ENCODE measurements at regions not wholly inside any gene's neighbourhood (a gene's known extent, or its start where the extent isn't known, plus 50 kb on each side); places are given as distances from the start of the nearest gene placed in this dataset.
A peak's percentile ranks its signal among the peaks of the same experiment; 100 is the strongest.

DNA sequence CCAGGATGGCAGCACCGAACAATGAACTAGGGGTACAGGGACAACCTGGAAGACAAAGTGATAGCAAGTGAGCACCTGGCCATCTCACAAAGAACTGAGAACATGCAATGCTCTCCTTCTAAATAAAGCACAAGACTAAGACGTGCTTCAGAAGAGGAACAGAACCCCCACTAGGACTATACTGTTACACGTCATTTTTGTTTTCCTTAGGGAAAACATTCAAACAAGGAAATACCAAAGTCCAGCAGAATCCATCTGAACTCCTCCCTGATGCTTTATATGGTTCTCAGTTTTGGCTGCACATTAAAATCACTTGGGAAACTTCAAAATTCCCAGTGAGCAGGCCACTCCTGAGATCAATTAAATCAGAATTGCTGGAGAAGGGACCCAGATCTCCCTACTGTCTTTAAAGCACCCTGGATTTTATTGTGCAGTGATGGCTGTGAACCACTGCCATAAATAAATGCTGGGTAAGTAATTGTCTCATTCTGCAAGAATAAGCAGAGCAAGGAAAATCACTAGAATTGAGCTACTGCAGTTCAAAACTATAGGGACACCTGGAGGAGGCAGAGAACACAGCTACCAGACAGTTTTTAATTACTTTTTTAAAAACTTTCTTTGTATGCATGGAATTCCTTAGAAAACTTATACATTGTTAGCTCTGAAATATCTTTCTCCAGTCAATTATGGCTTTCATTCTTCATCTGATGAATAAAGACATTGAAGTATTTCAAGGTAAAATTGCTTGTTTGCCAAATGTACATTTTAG is 866.5 kb upstream of the GHITM start:
- Histone ChIP-seq H3K14ac (ENCODE audit: insufficient read length) (no peak overlapping the region), H3K4me3 (ENCODE audit: extremely low read depth in 1 of 4, insufficient read depth in 2 of 4, low read depth in 3 of 4, low read length in 4 of 4) (no peak overlapping the region), H2BK15ac (ENCODE audit: low read length) (no peak overlapping the region), H2AFZ (ENCODE audit: low read length) (peak overlapping the region; percentile 23; the same call in 1 of the 2 replicates), H3K4me1 (replicated peaks in 1 of 4; ENCODE audit: control insufficient read depth in 3 of 4, insufficient read depth in 4 of 4, low read length in 3 of 4) (peaks cover 0 to 3% (median under 1%) of the 10 kb centered on the region in 4 experiments; a peak in 2 of 7 replicates), H3K4ac (replicated peaks; ENCODE audit: insufficient read length, low read depth, low read length) (no peak overlapping the region), H3K36me3 (ENCODE audit: control insufficient read depth in 2 of 4, insufficient read depth in 4 of 4, low read length in 3 of 4) (no peaks in the 10 kb centered on the region), H3K4me2 (ENCODE audit: insufficient read depth in 1 of 2, low read depth in 2 of 2, low read length in 2 of 2) (no peak overlapping the region), H4K91ac (replicated peaks; ENCODE audit: insufficient read length, low read length) (no peak overlapping the region), H2BK5ac (ENCODE audit: low read depth, low read length) (no peak overlapping the region), H3K9ac (replicated peaks in 1 of 4; ENCODE audit: extremely low read depth in 1 of 4, low read depth in 3 of 4, low read length in 3 of 4) (no peak overlapping the region), H2BK120ac (replicated peaks; ENCODE audit: low read depth, low read length) (no peak overlapping the region), H4K5ac (ENCODE audit: insufficient read length, low read depth, low read length) (no peak overlapping the region), H3K23me2 (ENCODE audit: low read depth, low read length) (no peaks in the 10 kb centered on the region), H3K9me3 (ENCODE audit: insufficient read depth in 2 of 2, low read depth in 1 of 2, low read length in 1 of 2) (no peaks in the 10 kb centered on the region), H4K8ac (ENCODE audit: extremely low read depth, insufficient read depth, low read length) (no peak overlapping the region), H3K18ac (ENCODE audit: extremely low read depth, low read length) (no peak overlapping the region), H3K23ac (ENCODE audit: insufficient read length) (no peak overlapping the region), H3K79me1 (ENCODE audit: low read depth, low read length) (no peaks in the 10 kb centered on the region), H2AK5ac (ENCODE audit: low read depth, low read length) (no peak overlapping the region), H3K27ac (ENCODE audit: low read depth, low read length) (no peak overlapping the region), H3K79me2 (ENCODE audit: control insufficient read depth in 1 of 2, insufficient read depth in 2 of 2, low read length in 2 of 2) (no peaks in the 10 kb centered on the region), H3K27me3 (replicated peaks in 1 of 4; ENCODE audit: control insufficient read depth in 3 of 4, extremely low read depth in 1 of 4, insufficient read depth in 3 of 4, low read length in 3 of 4) (no peaks in the 10 kb centered on the region), H2BK12ac (ENCODE audit: low read depth, low read length) (no peak overlapping the region), H3K56ac (replicated peaks; ENCODE audit: insufficient read length, low read depth, low read length) (no peak overlapping the region), H4K20me1 (replicated peaks in 1 of 2; ENCODE audit: control insufficient read depth in 1 of 2, insufficient read depth in 2 of 2, low read length in 2 of 2) (no peaks in the 10 kb centered on the region), H2BK20ac (ENCODE audit: low read length) (no peak overlapping the region)
- POLR2A ChIA-PET (ENCODE audit: partially characterized antibody): no interaction called here
- CTCF ChIA-PET (ENCODE audit: partially characterized antibody): interaction anchor here (0.6 to 1.9 kb wide), 8 partner anchors 9 to 599 kb away, joined by 3 to 5 read pairs (median 3); no protein-coding TSS in a partner anchor
- TF ChIP-seq CEBPB (IDR thresholded peaks at IDR 0.05; ENCODE audit: low read depth, low read length): no peak
- TF ChIP-seq, protein P1, sequence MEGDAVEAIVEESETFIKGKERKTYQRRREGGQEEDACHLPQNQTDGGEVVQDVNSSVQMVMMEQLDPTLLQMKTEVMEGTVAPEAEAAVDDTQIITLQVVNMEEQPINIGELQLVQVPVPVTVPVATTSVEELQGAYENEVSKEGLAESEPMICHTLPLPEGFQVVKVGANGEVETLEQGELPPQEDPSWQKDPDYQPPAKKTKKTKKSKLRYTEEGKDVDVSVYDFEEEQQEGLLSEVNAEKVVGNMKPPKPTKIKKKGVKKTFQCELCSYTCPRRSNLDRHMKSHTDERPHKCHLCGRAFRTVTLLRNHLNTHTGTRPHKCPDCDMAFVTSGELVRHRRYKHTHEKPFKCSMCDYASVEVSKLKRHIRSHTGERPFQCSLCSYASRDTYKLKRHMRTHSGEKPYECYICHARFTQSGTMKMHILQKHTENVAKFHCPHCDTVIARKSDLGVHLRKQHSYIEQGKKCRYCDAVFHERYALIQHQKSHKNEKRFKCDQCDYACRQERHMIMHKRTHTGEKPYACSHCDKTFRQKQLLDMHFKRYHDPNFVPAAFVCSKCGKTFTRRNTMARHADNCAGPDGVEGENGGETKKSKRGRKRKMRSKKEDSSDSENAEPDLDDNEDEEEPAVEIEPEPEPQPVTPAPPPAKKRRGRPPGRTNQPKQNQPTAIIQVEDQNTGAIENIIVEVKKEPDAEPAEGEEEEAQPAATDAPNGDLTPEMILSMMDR (IDR thresholded peaks at IDR 0.05; ENCODE audit: control extremely low read depth in 1 of 3, insufficient read depth in 1 of 3, low read depth in 1 of 3, low read length in 3 of 3): peak in 1 of 3 experiments; percentile 12; a peak in 1 of 4 replicates
- no peak for TF ChIP-seq MAFK (IDR thresholded peaks at IDR 0.05; ENCODE audit: low read depth, low read length)
- peak; percentile 17 to 28; a peak in 3 of 4 replicates for TF ChIP-seq RAD21 (IDR thresholded peaks at IDR 0.05 in 1 of 2, conservative IDR thresholded peaks at IDR 0.05 in 1 of 2; ENCODE audit: low read depth in 2 of 2, low read length in 2 of 2)
- WGBS, 2 experiments (ENCODE audit: extremely low coverage in 1 of 2, insufficient coverage in 1 of 2, insufficient read length in 1 of 2, insufficient replicate concordance in 2 of 2, low coverage in 1 of 2, low lambda C conversion rate in 2 of 2, missing lambda C conversion rate in 1 of 2): 96% methylated on average over 3 of the region's 3 CpGs; no CpG with 5 or more reads in 1 of the 2 experiments
- no peak for FAIRE-seq
- no peak for DNase-seq (ENCODE audit: low read depth in 1 of 2, low spot score in 2 of 2)
